AG04449 (cell line): ENCODE measurements at regions not wholly inside any gene's neighbourhood (a gene's known extent, or its start where the extent isn't known, plus 50 kb on each side); places are given as distances from the start of the nearest gene placed in this dataset.
"Not testable (repeated sequence)": the region's sequence is repeated elsewhere in the genome, so short reads cannot be mapped to it uniquely, and the experiment has no call there.

ENCODE experiments used
- CTCF ChIA-PET: fragments of 350-600 bp; formaldehyde crosslinking; extraction: SDS; loops from one replicate; lab custom pipeline; 2021; ENCODE audit warnings: antibody characterized with exemption; lab: Yijun Ruan, JAX
- POLR2A ChIA-PET: fragments of 400-600, 350-600 bp; formaldehyde crosslinking; extraction: SDS; loops from one replicate; lab custom pipeline; 2020; ENCODE audit warnings: antibody characterized with exemption, inconsistent platforms; lab: Yijun Ruan, JAX
- DNase-seq: peaks from one replicate; pipeline ENCODE4 v3.0.0-alpha.2; 2010; ENCODE audit warnings: low read depth, low spot score
- H3K4me3 ChIP-seq: 2 replicates; pipeline ENCODE4 v1.5.1; 2011; ENCODE audit warnings: low read depth, mild to moderate bottlenecking, control low read depth, low read length
- TF ChIP-seq, protein P1 (sequence below): IDR thresholded peaks from one replicate; pipeline ENCODE4 v1.5.1; 2011; ENCODE audit warnings: mild to moderate bottlenecking, moderate library complexity, low read length, control low read depth, inconsistent platforms; ENCODE audit not compliant: insufficient read depth; ENCODE audit errors: missing control alignments

DNA sequence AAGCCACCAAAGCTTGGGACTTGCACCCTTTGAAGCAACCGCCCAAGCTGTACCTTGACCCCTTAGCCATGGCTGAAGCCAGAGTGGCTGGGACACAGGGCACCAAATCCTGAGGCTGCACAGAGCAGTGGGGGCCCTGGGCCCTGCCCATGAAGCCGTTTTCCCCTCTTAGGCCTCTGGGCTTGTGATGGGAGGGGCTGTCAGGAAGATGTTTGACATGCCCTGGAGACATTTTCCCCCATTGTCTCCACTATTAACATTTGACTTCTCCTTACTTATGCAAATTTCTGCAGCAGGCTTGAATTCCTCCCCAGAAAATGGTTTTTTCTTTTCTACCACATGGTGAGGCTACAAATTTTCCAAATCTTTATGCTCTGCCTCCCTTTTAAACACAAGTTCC lies 522.2 kb downstream of the EDEM1 start:
- no peak overlapping the region for H3K4me3 ChIP-seq
- ChIA-PET POLR2A (no interaction called here), CTCF (no interaction called here)
- TF ChIP-seq, protein P1, sequence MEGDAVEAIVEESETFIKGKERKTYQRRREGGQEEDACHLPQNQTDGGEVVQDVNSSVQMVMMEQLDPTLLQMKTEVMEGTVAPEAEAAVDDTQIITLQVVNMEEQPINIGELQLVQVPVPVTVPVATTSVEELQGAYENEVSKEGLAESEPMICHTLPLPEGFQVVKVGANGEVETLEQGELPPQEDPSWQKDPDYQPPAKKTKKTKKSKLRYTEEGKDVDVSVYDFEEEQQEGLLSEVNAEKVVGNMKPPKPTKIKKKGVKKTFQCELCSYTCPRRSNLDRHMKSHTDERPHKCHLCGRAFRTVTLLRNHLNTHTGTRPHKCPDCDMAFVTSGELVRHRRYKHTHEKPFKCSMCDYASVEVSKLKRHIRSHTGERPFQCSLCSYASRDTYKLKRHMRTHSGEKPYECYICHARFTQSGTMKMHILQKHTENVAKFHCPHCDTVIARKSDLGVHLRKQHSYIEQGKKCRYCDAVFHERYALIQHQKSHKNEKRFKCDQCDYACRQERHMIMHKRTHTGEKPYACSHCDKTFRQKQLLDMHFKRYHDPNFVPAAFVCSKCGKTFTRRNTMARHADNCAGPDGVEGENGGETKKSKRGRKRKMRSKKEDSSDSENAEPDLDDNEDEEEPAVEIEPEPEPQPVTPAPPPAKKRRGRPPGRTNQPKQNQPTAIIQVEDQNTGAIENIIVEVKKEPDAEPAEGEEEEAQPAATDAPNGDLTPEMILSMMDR, result no peak
- no peak for DNase-seq

DNA sequence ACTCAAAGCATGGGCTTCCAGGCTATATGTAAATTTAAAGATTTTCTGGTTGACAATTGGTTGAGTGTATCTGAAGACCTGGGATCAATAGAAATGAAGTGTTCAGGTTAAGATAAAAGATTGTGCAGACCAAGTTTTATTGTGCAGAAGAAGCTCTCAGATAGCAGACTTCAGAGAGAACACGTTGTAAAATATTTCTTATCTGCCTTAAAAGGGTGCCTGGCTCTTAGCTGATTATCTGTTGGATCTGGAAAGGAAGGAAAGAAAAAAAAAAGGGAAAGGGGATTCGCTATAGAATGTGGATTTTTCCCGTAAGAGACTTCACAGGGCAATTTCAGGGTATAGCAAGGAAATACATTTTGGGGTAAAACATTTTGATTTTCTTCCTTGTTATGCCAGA lies 523.2 kb downstream of the EDEM1 start:
- CTCF ChIA-PET, result no interaction called here

DNA sequence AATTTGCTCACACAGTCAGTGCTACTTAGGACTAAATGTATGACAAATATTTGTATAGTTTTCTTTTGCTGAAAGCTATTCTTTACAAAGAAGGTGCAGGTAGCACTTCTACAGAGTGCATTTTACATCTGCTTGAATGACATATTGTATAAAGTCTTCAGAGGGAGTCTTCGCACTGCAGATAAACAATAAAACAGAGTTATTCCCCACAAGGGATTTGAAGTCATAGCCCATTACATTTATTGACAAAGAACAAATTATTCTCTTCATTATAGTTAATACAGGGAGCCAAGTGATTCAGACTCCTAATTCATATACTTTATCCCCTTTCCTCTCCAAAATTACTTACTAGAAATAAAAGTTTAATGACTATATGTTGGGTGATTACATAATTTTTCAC lies 529.7 kb downstream of the EDEM1 start:
- ChIA-PET POLR2A (no interaction called here), CTCF (no interaction called here)
- no peak overlapping the region for H3K4me3 ChIP-seq
- no peak for DNase-seq
- TF ChIP-seq, protein P1, result no peak

More for the DNA sequence above, 523.2 kb downstream of the EDEM1 start:
- POLR2A ChIA-PET, result no interaction called here
- H3K4me3 ChIP-seq, result no peak overlapping the region
- TF ChIP-seq, protein P1, result no peak
- no peak for DNase-seq

DNA sequence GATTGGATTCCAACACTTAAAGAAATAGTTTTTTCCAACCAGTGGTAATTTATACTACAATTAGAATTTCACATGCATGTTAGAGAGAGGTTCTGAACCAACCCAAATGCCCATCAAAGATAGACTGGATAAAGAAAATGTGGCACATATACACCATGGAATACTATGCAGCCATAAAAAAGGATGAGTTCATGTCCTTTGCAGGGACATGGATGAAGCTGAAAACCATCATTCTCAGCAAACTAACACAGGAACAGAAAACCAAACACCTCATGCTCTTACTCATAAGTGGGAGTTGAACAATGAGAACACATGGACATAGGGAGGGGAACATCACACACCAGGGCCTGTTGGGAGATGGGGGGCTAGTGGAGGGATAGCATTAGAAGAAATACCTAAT lies 532.2 kb downstream of the EDEM1 start:
- H3K4me3 ChIP-seq, CTCF ChIA-PET, DNase-seq, POLR2A ChIA-PET: not testable (repeated sequence)

DNA sequence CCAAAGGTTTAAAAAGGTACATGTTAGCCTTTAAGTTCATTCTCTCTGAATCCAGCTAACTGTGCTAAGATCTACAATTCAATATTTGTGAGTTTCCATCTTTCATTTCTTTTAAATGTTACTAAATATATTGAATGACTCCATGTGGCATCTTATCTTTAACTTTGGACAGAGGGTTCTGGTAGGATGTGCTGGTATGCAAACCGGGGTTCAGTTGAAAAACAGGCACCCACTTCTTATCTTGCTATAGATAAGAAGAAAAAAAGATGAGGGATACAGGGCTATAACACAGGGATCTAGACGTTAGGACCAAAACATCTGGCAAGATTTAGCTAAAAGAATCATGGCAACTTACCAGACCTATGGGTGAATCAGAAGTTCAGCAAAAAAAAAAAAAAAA lies 538.3 kb downstream of the EDEM1 start:
- ChIA-PET POLR2A (no interaction called here), CTCF (no interaction called here)
- no peak for DNase-seq
- TF ChIP-seq, protein P1, result no peak
- H3K4me3 ChIP-seq, result no peak overlapping the region

DNA sequence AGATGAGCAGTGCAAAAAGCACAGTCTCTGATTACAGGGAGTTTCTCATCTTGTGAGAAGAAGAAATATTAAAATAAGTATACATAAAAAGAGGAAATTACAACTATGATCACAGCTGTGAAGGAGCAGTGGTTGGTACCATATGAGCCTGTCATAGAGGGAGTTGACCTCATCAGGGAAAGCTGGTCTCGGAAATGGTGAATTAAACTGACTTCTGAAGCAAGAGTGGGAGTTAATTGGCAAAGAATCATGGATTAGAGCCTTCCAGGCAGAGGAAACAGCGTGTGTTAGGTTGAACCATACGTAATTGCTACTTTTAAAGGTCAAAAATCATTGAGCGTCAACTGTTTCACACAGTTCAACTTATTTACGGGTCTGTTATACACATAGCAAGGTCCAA lies 539.1 kb downstream of the EDEM1 start:
- POLR2A ChIA-PET, result no interaction called here
- H3K4me3 ChIP-seq, result no peak overlapping the region
- CTCF ChIA-PET, result no interaction called here
- DNase-seq, result no peak
- TF ChIP-seq, protein P1, result no peak

DNA sequence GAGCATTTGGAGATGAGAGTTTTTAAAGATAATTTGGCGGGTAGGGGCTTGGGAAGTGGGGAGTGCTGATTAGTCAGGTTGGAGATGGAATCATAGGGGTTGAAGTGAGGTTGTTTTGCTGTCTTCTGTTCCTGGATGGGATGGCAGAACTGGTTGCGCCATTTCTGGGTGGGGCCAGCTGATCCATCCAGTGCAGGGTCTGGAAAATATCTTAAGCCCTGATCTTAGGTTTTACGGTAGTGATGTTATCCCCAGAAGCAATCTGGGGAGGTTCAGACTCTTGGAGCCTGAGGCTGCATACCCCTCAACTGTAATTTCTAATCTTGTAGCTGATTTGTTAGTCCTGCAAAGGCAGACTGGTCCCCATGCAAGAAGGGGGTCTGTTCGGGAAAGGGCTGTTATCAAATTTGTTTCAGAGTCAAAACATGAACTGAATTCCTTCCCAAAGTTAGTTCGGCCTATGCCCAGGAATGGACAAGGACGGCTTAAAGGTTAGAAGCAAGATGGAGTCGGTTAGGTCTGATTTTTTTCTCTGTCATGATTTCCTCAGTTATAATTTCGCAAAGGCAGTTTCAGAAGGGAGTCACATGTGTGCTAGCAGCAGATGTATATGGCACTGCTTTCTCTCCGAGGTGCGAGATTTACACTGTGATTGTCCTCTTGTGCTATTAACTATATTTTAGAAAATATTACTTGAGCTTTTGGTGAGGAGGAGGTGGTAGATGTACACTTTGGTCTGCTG lies 540.4 kb downstream of the EDEM1 start:
- H3K4me3 ChIP-seq, result no peak overlapping the region
- TF ChIP-seq, protein P1, result no peak
- POLR2A ChIA-PET, result no interaction called here
- CTCF ChIA-PET, result no interaction called here
- DNase-seq, result no peak
